ENCODE measurements at regions not wholly inside any gene's neighbourhood (a gene's known extent, or its start where the extent isn't known, plus 50 kb on each side); places are given as distances from the start of the nearest gene placed in this dataset.

DNA sequence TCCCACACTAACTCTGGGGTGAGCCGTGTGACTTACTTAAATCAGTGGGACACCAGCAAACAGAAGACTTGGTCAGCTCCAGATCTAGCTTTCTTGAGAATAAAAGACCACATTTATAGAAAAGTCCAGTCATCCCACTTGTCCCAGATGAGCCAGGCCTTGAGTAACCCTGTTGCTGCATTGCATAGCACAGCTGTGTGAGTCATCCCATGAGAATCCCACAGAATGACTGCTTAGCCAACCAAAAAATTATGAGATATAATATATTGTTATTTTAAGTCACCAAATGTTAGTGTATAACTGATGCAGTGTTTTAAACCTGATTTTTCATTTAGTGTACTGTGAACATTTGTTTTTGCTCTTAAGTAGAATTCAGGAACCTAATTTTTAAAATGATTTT is 94.2 kb upstream of the FSHR start:
- DNase-seq, result no peak

DNA sequence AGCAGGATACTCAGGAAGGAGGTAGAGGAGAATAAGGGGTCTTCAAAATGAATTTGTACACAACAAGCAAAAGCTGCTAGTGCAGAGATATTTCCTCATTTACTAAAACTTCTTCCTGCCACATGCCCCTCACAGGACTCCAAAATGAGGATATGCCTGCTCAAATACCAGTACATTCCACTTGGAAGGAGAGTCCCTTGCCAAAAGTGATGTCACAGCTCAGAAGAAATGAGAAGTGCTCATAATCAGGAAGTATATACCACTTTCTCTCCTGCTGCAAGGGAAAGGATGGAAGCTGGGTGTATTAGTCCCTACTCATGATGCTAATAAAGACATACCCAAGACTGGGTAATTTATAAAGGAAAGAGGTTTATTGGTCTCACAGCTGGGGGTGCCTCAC is 87.7 kb upstream of the FSHR start:
- no peak for DNase-seq

DNA sequence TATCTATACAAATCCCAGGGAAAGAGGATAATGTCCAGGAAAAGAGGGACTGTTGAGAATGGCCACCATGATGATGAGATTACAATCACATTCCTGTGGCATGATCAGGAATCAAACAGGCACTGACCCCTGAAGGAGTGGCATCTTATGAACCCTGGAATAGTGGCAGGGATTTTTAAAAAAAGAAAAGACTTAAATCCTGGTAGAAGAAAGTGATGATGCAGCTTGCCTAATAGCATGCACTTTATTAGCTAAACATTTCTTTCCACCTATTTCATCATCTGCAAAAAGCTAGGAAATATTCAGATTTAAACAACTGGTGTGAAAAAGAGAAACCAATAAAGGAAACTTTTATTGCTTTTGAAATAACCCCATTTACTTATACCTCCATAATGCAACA is 87.2 kb upstream of the FSHR start:
- DNase-seq, result no peak

DNA sequence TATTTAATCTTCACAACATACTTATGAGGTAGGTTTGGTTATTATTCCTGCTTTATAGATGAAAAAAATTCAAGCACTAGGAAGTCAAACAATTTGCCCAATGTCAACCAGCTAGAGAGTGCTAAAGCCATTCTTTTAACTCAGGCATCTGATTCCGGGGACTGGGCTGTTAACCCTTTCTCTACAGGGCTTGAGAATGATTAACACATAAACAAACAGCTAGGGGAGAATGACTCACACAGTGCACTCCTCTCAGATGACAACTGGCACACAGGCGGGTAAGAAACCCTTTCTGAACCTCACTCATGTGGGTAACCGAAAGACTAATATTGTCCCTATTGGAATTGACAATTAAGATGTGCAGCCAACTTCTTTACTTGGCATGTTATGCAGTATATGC is 86.3 kb upstream of the FSHR start:
- DNase-seq, result no peak

DNA sequence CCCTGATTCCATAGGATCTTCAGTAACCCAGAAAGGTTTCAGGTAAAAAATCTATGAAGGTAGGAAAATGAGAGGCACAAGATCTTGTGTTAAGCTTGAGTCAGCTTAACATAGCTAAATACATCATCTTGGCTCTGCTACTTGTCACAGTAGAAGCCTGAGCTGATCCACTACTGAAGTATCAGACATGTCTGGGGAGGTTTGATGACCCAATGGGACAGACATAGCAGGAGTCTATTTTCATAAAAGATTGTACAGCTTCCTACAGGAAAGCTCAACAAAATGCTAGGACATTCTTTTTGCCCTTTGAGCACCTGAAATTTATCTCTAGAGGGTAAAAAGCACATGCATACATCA is 84.3 kb upstream of the FSHR start:
- no peak for DNase-seq

DNA sequence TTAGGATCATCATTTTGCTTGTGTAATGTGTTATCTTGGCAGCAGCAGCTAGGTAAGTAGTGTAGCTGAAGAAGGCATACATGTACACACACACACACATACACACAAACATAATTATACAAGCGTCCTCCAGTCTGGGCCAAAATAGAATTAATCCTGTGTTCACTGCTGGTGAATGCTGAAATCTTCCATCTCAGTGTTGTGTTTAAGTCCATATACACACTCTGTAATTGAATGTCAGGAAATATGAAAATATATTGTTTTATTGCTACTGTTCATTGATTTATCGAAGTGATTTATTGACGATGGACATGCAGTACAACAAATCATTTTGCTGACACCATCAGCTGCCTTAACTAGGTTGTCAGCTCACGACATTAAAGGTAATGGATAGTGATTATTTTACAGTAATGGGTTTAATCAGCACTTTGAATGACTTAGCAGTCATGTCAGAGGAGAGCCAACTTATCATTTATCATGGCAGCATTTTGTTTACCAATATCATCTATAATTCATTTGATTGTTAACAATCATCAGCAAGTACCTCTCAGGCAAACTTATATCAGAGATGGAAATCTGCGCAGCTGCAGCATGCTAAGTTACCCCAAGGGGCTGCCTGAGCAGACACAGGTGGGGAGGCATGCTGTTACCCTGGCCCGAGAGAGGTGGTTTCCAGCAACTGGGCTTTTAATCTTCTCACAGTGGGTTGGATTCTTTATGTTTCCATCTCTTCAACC is 83.7 kb upstream of the FSHR start:
- DNase-seq, result no peak

DNA sequence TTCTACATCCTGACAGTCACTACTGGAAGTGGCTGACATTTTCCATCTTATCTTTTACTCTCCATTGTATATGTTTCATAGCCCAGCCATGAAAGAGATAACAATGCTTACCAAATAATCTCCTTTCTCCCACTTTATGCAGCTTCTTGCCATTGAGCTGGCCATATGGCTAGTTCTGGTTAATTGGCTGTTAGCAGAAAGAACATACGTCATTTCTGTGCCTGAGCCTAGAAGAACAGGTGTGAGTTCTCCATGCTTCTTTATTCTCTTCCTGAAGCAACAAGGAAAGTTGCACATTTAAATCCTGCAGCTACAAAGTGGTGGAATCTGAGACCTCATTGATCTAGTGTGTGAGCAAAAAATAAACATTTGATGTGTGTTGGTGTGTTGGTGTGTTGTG is 82.0 kb upstream of the FSHR start:
- DNase-seq, result no peak

DNA sequence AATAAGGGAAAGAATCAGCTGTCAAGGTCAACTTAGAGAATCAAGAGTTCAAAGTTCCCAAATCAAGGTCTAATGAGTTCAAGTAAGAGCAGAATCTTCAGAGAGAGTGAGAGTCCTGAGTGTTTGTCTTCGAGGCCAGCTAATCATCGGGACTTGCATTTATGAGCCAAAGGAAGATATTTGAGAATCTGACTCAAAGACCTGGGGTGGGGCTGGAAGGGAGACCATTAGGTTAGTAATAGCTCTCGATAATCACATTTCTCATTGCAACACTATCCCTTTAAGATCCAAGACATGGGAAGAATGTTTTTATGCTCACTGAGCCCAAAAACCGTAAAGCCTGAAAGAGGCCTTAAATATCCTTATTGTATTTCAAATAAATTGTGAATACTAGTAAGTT is 72.0 kb upstream of the FSHR start:
- DNase-seq, result no peak

DNA sequence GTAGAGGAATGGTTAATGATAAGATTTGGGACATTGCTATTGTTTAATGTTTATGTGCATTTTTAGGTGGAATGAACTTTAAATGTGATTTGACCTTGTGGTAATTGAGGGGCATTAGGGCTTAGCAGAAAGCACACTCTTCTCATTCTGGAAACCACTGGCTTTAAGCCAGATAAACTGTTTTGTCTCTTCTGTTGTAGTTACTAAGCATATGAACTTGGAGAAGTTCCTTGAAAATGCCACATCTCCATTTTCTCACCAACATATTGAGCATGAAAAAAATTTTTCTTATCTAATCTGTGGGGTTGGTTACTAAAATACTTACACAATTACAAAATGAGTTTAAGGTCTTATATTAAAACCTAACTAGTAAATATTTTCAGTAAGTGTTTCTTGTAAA is 70.8 kb upstream of the FSHR start:
- no peak for DNase-seq

DNA sequence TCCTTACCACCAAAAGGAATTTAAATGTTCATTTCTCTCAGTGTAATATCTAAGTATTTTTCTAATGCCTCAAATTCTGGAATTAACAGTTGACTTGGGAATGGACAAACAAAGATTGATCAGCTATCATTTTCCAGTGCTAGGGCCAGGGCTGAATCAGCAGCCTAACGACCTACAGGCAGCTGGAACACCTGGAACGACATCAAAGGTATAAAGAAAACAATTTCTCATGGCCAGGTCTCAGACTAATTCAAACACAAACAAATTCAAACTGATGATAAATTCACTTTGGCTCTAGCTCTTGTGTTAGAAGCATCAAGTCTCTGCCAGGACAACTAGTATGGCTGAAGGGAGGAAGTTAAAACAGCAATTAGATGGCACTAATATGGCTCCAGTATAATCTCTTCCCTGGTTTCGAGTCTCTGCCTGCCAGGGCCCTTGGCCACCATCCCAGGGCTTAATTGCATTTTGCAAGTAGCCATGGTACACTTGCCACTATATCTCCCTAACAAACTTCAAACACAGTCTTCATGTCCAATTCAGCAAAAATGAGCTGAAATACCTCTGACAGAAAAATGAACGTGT is 70.2 kb upstream of the FSHR start:
- DNase-seq, result peak; percentile 79

DNA sequence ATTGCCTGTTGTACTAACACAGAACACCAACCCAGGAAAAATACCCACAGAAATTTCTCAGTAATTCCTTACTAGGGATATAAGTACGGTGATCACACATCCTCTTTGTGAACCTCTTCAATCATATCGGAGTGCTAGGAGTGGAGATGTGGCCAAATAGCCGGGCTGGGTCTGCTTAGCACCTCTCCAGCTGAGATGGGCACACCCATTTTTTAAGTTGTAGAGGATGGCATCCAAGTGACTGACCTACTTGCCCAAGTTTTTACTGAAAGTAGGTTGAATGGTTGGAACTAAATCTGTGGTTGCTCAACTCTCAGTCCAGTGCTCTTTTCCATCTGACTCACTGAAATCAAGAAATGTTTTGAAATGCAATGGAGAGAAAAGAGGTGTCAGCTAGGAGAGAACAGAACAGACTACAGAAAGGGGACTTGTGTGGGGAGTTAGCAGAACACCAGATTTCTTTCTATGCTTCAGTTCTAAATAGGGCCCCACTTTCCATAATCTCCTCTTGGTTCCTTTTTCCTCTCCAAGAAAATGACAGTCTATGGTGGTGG is 68.7 kb upstream of the FSHR start:
- no peak for DNase-seq

DNA sequence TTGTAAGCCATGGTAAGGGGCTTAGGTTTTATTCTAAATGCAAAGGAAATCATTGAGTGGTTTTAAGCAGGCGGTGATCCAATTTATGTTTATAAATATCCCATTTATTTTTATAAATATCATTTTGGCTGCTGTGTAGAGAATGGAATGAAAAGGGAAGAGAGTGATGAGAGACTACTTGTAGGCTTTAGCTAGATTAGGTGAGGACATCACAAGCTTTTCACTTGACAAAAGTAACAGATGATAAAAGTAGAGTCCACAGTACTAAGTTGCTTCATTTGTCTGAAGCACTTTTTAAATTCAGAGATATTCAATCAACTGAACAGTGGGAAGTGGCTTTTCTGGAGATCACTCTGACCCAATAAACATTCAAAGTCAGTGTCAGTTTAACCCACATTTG is 65.4 kb upstream of the FSHR start:
- no peak for DNase-seq

DNA sequence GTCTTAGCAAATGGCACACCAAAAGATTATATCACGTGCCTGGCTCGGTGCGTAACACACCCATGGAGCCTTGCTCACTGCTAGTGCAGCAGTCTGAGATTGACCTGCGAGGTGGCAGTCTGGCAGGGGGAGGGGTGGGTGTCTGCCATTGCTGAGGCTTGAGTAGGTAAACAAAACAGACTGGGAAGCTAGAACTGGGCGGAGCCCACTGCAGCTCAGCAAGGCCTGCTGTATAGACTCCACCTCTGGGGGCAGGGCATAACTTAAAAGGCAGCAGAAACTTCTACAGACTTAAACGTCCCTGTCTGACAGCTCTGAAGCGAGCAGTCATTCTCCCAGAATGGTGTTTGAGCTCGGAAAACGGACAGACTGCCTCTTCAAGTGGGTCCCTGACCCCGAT is 55.9 kb upstream of the FSHR start:
- DNase-seq, result no peak

DNA sequence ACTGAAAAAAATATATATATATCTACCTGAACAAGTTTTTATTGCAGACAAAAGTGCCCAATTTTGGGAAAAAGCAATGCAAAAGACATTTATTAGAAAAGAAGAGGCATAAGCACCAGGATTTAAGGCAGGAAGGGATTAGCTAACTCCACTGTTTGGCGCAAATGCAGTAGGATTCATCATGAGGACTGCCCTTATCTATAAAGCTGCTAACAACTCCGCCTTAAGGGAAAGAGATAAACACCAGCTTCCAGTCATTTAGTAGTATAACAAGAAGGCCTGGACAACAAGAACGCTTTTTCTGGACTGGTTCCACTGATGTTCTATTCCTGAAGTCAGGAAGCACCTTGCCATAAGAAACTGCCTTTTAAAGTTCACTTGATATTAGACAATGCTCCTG is 52.9 kb upstream of the FSHR start:
- no peak for DNase-seq

Data from NCI-H2227 treated with DMSO at 0.1 percent for 48 hours (cell line).